Left lung (tissue), 4 donors: ENCODE measurements at regions not wholly inside any gene's neighbourhood (a gene's known extent, or its start where the extent isn't known, plus 50 kb on each side); places are given as distances from the start of the nearest gene placed in this dataset.
"Not testable (repeated sequence)": the region's sequence is repeated elsewhere in the genome, so short reads cannot be mapped to it uniquely, and the experiment has no call there.

Experiments
- ATAC-seq: fragments of 200-7000 bp; cut with Tn5 transposase; one replicate; pipeline ENCODE4 v1.9.1; 2020; ENCODE audit warnings: moderate library complexity
- DNase-seq, 4 donors: peaks; one replicate each; pipeline ENCODE4 v3.0.0-alpha.2; 2013 to 2020
- H3K27ac ChIP-seq, 2 donors: fragments of 200-600 bp; sonication (generic) in 1 of 2; one replicate each; pipeline versions ENCODE4 v1.5.0 to v1.8.0; 2020 to 2021
- H3K27me3 ChIP-seq, 2 donors: fragments of 200-600 bp; sonication (generic) in 1 of 2; one replicate each; pipeline versions ENCODE4 v1.5.0 to v1.8.0; 2020 to 2021
- H3K36me3 ChIP-seq, 2 donors: fragments of 200-600 bp; sonication (generic) in 1 of 2; one replicate each; pipeline versions ENCODE4 v1.5.0 to v1.8.0; 2020 to 2021
- H3K4me1 ChIP-seq, 2 donors: fragments of 200-600 bp; one replicate each; pipeline ENCODE4 v1.8.0; 2021
- H3K4me3 ChIP-seq, 2 donors: fragments of 200-600 bp; sonication (generic) in 1 of 2; one replicate each; pipeline versions ENCODE4 v1.5.0 to v1.8.0; 2020 to 2021; ENCODE audit warnings: mild to moderate bottlenecking in 1 of 2
- H3K9me3 ChIP-seq, 2 donors: fragments of 200-600 bp; sonication (generic) in 1 of 2; one replicate each; pipeline versions ENCODE4 v1.5.0 to v1.8.0; 2020 to 2021
- intact Hi-C, 2 donors: fragments of 100-400 bp; cut with DNase I; formaldehyde crosslinking; loops; one replicate each; pipeline versions ENCODE4 v1.11.2 to v1.14.2; 2022
- TF ChIP-seq, protein P1 (sequence below), 2 donors: fragments of 200-600 bp; sonication (generic) in 1 of 2; IDR thresholded peaks; one replicate each; pipeline versions ENCODE4 v1.5.0 to v1.8.0; 2021; ENCODE audit warnings: antibody characterized with exemption in 2 of 2
- donor health status: DM: no; HTN: yes; CAD: no.
- donor health status: DM: no; HTN: no; CAD: no.

DNA sequence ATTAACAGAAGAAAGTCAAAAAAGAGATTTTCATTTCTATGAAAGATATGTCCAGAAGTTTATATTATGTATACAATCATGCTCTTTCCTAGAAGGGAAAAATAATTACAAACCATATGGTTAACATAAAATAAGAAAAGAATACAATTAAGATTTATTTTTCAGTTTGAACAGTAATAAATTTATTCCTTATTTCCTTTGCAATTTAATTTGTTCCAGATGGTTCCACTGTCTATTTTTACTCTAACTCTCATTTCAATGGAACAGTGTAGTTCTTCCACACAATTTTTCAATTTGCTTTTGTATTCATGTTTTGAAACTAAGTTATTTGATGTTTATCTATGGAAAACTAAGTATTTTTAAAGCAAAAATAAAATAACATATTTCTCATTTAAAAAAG is 1026.3 kb downstream of the TAF11L14 start:
- intact Hi-C loops = no loop called here
- no peak for ATAC-seq
- no peak overlapping the region for H3K27ac ChIP-seq

DNA sequence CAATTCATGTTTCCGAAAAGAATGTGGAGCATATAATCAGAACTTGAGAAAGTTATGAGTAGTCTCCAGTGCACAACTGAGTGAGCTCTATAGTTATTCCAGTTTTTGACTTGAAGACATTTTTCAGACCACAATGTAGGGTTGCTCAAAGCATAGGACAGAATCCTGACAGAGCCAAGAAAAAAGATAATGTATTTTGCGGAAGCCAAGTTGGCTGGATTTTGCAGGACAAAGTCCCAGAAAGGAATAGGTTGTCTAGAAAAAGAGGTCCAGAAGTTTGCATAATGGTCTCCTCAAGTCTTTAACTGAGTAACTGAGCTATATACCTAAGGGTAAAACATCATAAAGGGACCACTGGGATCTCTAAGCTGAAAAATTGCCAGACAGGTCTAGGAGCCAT is 1028.0 kb downstream of the TAF11L14 start:
- DNase-seq (no peak), ATAC-seq (no peak)
- H3K9me3 ChIP-seq = peaks cover 0 to 2% of the 10 kb centered on the region in 2 donors
- no peak overlapping the region for H3K4me3 ChIP-seq
- intact Hi-C loops = no loop called here
- no peaks in the 10 kb centered on the region for H3K27me3 ChIP-seq
- no peaks in the 10 kb centered on the region for H3K36me3 ChIP-seq
- no peak overlapping the region for H3K27ac ChIP-seq
- no peaks in the 10 kb centered on the region for H3K4me1 ChIP-seq
- TF ChIP-seq, protein P1, sequence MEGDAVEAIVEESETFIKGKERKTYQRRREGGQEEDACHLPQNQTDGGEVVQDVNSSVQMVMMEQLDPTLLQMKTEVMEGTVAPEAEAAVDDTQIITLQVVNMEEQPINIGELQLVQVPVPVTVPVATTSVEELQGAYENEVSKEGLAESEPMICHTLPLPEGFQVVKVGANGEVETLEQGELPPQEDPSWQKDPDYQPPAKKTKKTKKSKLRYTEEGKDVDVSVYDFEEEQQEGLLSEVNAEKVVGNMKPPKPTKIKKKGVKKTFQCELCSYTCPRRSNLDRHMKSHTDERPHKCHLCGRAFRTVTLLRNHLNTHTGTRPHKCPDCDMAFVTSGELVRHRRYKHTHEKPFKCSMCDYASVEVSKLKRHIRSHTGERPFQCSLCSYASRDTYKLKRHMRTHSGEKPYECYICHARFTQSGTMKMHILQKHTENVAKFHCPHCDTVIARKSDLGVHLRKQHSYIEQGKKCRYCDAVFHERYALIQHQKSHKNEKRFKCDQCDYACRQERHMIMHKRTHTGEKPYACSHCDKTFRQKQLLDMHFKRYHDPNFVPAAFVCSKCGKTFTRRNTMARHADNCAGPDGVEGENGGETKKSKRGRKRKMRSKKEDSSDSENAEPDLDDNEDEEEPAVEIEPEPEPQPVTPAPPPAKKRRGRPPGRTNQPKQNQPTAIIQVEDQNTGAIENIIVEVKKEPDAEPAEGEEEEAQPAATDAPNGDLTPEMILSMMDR (IDR thresholded peaks at IDR 0.05) = no peak

More for the DNA sequence above, 1026.3 kb downstream of the TAF11L14 start:
- TF ChIP-seq, protein P1 (IDR thresholded peaks at IDR 0.05) = no peak
- H3K9me3 ChIP-seq = peaks cover 0 to 2% of the 10 kb centered on the region in 2 donors
- no peaks in the 10 kb centered on the region for H3K27me3 ChIP-seq
- DNase-seq = no peak
- H3K4me1 ChIP-seq = no peaks in the 10 kb centered on the region
- H3K4me3 ChIP-seq = no peak overlapping the region
- no peaks in the 10 kb centered on the region for H3K36me3 ChIP-seq

DNA sequence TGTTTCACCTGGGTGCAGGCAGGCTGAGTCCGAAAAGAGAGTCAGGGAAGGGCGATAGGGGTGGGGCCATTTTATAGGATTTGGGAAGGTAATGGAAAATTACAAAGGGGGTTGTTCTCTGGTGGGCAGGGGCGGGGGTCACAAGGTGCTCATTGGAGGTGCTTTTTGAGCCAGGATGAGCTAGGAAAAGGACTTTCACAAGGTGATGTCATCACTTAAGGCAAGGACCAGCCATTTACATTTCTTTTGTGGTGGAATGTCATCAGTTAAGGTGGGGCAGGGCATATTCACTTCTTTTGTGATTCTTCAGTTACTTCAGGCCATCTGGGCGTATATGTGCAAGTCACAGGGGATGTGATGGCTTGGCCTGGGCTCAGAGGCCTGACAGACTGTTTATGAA is 1040.0 kb downstream of the TAF11L14 start:
- H3K27ac ChIP-seq, H3K27me3 ChIP-seq, ATAC-seq, intact Hi-C loops, H3K4me3 ChIP-seq, H3K4me1 ChIP-seq, H3K36me3 ChIP-seq, DNase-seq, H3K9me3 ChIP-seq: not testable (repeated sequence)

DNA sequence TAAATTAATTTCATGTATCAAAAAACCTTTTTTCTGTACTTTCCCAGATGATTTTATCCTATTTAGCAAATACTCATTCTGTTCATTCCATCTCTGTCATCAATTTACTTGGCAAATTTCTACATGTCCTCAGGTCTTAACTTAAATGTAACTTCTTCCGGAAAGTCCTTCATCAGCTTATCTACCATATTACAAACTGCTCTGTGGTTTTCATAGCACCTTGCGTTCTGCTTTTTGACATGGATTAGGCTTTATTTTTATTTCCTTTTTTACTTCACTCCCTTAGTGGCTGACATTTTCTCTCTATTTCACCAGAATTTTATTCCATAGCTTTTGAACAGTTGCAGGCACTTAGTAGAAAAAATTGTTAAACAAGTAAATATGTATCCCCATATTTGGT is 1040.8 kb downstream of the TAF11L14 start:
- no peak overlapping the region for H3K4me3 ChIP-seq
- no peaks in the 10 kb centered on the region for H3K36me3 ChIP-seq
- TF ChIP-seq, protein P1 (IDR thresholded peaks at IDR 0.05) = no peak
- no peak for ATAC-seq
- no peak overlapping the region for H3K27ac ChIP-seq
- intact Hi-C loops = no loop called here
- no peak for DNase-seq
- H3K9me3 ChIP-seq = peaks cover 0 to 3% of the 10 kb centered on the region in 2 donors
- no peaks in the 10 kb centered on the region for H3K27me3 ChIP-seq
- no peaks in the 10 kb centered on the region for H3K4me1 ChIP-seq

DNA sequence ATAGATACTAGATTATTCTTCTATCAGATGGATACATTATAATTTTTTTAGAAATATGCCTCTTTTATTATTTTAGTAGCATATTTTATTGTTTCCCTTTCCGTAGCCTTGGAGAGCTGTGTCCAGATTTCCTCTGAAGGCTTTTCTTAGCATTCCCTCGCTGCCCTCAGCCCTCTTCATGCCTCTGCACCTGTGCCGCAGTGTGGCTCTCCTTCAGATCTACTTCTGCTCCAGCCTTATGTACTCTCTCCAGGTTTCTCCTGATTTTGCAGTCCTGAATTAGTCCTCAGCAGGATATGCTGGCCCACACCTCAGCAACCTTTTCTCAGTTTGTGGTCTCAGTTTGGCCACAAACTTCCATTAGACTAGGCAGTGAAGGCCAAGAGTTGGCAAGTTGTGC is 1052.0 kb downstream of the TAF11L14 start:
- Histone ChIP-seq H3K27ac (no peak overlapping the region), H3K27me3 (no peaks in the 10 kb centered on the region), H3K4me3 (no peak overlapping the region), H3K9me3 (no peaks in the 10 kb centered on the region), H3K36me3 (no peaks in the 10 kb centered on the region), H3K4me1 (no peaks in the 10 kb centered on the region)
- TF ChIP-seq, protein P1 (IDR thresholded peaks at IDR 0.05) = no peak
- intact Hi-C loops = no loop called here
- DNase-seq = no peak
- ATAC-seq = no peak

DNA sequence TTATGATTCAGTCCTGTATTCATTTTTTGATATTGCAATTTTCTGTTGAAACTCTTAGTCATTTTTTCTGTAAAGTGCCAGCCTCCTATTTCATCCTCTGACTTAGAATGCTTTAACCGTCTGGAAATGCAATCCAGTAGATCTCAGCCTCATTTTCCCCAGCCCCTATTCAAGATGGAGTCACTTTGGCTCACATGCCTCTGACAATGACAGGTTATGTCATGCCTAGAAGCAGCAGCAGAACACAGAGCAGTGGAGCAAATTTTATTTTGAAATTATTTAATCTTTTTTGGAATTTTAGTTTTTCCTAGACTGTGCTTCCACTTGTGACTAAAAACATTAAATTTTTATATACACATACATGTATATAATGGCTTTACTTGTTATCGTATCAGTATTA is 1053.2 kb downstream of the TAF11L14 start:
- TF ChIP-seq, protein P1 (IDR thresholded peaks at IDR 0.05) = no peak
- intact Hi-C loops = no loop called here
- DNase-seq = no peak
- no peak for ATAC-seq
- no peak overlapping the region for H3K4me3 ChIP-seq
- no peak overlapping the region for H3K27ac ChIP-seq
- H3K36me3 ChIP-seq = no peaks in the 10 kb centered on the region
- H3K9me3 ChIP-seq = no peaks in the 10 kb centered on the region
- no peaks in the 10 kb centered on the region for H3K4me1 ChIP-seq
- no peaks in the 10 kb centered on the region for H3K27me3 ChIP-seq
